ENCODE measurements at regions not wholly inside any gene's neighbourhood (a gene's known extent, or its start where the extent isn't known, plus 50 kb on each side); places are given as distances from the start of the nearest gene placed in this dataset.

- H3K27ac ChIP-seq (ENCODE audit: low read depth, low read length): no peak overlapping the region
- DNase-seq (ENCODE audit: low read depth, low spot score) (no peak), ATAC-seq (no peak)
- TF ChIP-seq CEBPB (IDR thresholded peaks at IDR 0.05; ENCODE audit: low read depth) (no peak), FOSL1 (IDR thresholded peaks at IDR 0.05; ENCODE audit: low read depth) (no peak), ELF1 (IDR thresholded peaks at IDR 0.05; ENCODE audit: borderline replicate concordance, low read depth) (no peak), POLR2AphosphoS5 (IDR thresholded peaks at IDR 0.05; ENCODE audit: low read depth, low read length) (no peak), ZFX (IDR thresholded peaks at IDR 0.05) (no peak), JUND (IDR thresholded peaks at IDR 0.05) (no peak), RAD21 (IDR thresholded peaks at IDR 0.05; ENCODE audit: low read depth) (no peak), SP1 (IDR thresholded peaks at IDR 0.05; ENCODE audit: low read depth) (no peak), TCF7L2 (IDR thresholded peaks at IDR 0.05; ENCODE audit: borderline replicate concordance, extremely low read depth, insufficient read depth, insufficient read length) (no peak), ATF3 (IDR thresholded peaks at IDR 0.05) (no peak), POLR2A (IDR thresholded peaks at IDR 0.05; ENCODE audit: borderline replicate concordance, extremely low read depth, insufficient read depth, insufficient read length) (no peak), YY1 (IDR thresholded peaks at IDR 0.05; ENCODE audit: extremely low read depth, insufficient replicate concordance, low read depth, low read length) (no peak), SIN3A (IDR thresholded peaks at IDR 0.05; ENCODE audit: low read depth) (no peak), EZH2phosphoT487 (IDR thresholded peaks at IDR 0.05; ENCODE audit: borderline replicate concordance) (no peak), CTCF (IDR thresholded peaks at IDR 0.05 in 2 of 3, conservative IDR thresholded peaks at IDR 0.05 in 1 of 3; ENCODE audit: borderline replicate concordance in 1 of 3, insufficient read depth in 1 of 3, low read depth in 2 of 3, low read length in 2 of 3) (no peak)
- no peak overlapping the region for H2AFZ ChIP-seq (ENCODE audit: low read depth, low read length, poor library complexity, severe bottlenecking)
- RAD21 ChIA-PET (ENCODE audit: low non-redundant PET in 1 of 2, low total read pairs in 2 of 2, uncharacterized antibody in 2 of 2, unreplicated experiment in 2 of 2): interaction anchor here in 1 of 2 experiments (1.0 kb wide), 1 partner anchor 341 kb away, joined by 3 read pairs; no protein-coding TSS in a partner anchor
- no peak overlapping the region for H3K9ac ChIP-seq (ENCODE audit: low read length)
- peaks cover 0 to 4% of the 10 kb centered on the region in 2 experiments; a peak in 1 of 4 replicates for H3K4me1 ChIP-seq (ENCODE audit: control insufficient read depth in 1 of 2, insufficient read depth in 2 of 2, low read length in 2 of 2)
- H3K9me3 ChIP-seq (ENCODE audit: control insufficient read depth in 1 of 2, insufficient read depth in 1 of 2, low read depth in 1 of 2, low read length in 2 of 2): no peaks in the 10 kb centered on the region
- BruUV-seq (replicated peaks): no TSS peak
- H3K9me2 ChIP-seq (ENCODE audit: insufficient read depth): no peaks in the 10 kb centered on the region
- POLR2A ChIA-PET: no interaction called here
- H4K20me1 ChIP-seq (ENCODE audit: insufficient read depth): no peaks in the 10 kb centered on the region
- H3K4me2 ChIP-seq (ENCODE audit: low read length): no peak overlapping the region
- no peak overlapping the region for H3K4me3 ChIP-seq (replicated peaks in 1 of 2; ENCODE audit: low read depth in 1 of 2, low read length in 2 of 2)
- no peaks in the 10 kb centered on the region for H3K27me3 ChIP-seq (ENCODE audit: insufficient read depth, low read length)
- H3K79me2 ChIP-seq (ENCODE audit: insufficient read depth, low read length): no peaks in the 10 kb centered on the region
- CTCF ChIA-PET: interaction anchor here (0.8 to 2.6 kb wide), 3 partner anchors 313 to 359 kb away, joined by 3 to 11 read pairs (median 3); no protein-coding TSS in a partner anchor
- H3K36me3 ChIP-seq (ENCODE audit: control insufficient read depth in 1 of 2, insufficient read depth in 2 of 2, low read length in 2 of 2): no peaks in the 10 kb centered on the region
- intact Hi-C loops (cut with micrococcal nuclease): loop anchor here (1.0 to 2.0 kb wide), 4 partner anchors 315 to 407 kb away; no protein-coding TSS in a partner anchor
Measured at GRCh38 chr2:95729597-95729955, 137.8 kb downstream of the TRIM43 start.

All from HCT116 (cell line).